Medulla oblongata (tissue), 1 donor: ENCODE measurements at regions not wholly inside any gene's neighbourhood (a gene's known extent, or its start where the extent isn't known, plus 50 kb on each side); places are given as distances from the start of the nearest gene placed in this dataset.

Experiments used
- DNase-seq: peaks from one replicate; pipeline ENCODE4 v3.0.0-alpha.2; 2015; ENCODE audit errors: extremely low spot score

DNA sequence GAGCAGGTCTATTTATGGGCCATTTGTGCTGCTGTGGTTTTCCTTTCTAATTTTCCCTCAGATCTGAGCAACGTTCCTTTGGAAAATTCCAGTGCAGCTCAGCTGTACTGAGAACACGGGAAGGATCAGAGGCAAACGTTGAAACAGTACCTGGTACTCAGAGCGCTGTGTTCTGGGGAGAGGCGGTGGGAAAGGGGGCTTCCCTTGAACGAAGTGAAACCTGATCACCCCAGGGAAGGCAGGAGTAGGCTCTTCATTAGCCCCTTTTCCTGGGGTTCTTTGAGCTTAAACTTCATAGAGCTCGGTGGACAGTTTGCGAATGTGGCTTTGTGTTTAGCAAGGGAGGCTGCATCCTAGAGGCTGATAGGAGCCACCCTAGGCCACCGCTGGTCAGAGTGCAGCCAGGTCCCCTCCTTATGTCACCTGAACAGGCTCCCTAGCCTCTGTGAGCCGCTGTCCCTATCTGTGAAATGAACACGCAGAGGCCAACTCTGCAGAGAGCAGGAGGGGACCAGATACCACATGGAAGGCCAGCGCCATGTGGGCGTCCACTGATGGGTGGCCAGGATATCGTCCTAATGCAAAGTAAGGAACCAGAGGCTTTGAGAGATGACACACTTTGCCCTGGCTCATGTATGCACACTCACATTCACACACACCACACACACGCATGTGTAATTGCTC lies 1464.8 kb downstream of the BRD1 start:
- DNase-seq = no peak

GRCh38 chr22:48361099-48361639 lies 1466.5 kb downstream of the BRD1 start:
- no peak for DNase-seq

- DNase-seq = no peak
Observed at GRCh38 chr22:48359613-48359965, 1468.1 kb downstream of the BRD1 start.

GRCh38 chr22:48358886-48359612 lies 1468.6 kb downstream of the BRD1 start:
- DNase-seq = no peak

DNA sequence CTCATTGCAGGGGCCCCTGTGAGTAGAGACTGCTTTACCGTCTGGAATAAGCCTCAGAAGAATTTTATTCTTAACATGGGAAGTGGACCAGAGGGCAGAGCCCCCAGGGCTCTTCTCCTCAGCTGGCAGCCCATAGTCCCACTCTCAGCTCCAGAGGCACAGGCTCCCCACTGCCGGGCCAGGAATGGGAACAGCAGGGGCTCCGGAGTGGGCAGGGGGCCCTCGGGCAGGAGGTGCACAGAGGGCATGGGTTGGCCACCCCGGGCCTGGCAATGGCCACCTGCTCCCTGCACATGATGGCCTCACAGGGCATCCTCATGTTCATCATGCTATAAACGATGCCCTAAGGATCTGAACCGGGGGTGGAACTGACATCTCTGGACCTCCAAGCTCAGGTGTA lies 1469.7 kb downstream of the BRD1 start:
- DNase-seq = no peak

GRCh38 chr22:48357196-48357595 lies 1470.5 kb downstream of the BRD1 start:
- DNase-seq = no peak

DNA sequence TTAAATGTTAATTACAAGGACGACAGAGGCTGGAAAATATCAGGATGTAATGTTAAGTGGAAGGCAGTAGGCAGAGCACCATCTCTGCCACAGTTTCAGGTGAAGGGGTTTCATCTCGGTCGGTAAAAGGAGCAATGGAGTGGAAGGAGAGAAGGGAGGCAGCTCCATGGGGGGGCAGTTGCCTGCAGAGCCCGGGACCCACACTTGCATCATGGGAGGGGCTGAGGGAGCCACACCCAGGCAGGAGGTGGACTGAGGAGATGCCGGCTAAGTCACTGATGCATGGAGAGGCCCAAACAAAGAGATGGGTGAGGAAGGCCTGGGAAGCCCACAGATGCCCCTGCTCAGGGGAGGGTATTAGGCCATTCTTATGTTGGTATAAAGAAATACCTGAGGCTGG lies 1470.9 kb downstream of the BRD1 start:
- DNase-seq = no peak

DNA sequence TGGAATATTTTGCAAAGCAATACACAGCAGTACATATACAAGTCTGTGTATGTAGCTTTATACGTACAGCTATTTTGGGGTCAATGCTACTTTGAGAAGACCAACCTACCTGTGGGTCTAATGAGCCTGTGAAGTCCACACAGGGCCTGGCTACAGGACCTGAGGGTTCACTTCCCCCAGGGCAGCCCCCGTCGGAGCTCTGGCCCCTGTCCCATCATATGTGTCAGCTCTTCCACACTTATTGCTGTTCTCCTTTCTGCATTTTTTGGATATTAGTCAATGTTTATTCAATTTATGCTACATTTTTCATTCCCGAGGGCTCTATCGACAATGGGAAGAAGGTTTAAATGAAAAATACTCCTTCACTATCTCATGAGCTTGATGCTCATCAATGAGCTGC lies 1473.6 kb downstream of the BRD1 start:
- DNase-seq = no peak

DNA sequence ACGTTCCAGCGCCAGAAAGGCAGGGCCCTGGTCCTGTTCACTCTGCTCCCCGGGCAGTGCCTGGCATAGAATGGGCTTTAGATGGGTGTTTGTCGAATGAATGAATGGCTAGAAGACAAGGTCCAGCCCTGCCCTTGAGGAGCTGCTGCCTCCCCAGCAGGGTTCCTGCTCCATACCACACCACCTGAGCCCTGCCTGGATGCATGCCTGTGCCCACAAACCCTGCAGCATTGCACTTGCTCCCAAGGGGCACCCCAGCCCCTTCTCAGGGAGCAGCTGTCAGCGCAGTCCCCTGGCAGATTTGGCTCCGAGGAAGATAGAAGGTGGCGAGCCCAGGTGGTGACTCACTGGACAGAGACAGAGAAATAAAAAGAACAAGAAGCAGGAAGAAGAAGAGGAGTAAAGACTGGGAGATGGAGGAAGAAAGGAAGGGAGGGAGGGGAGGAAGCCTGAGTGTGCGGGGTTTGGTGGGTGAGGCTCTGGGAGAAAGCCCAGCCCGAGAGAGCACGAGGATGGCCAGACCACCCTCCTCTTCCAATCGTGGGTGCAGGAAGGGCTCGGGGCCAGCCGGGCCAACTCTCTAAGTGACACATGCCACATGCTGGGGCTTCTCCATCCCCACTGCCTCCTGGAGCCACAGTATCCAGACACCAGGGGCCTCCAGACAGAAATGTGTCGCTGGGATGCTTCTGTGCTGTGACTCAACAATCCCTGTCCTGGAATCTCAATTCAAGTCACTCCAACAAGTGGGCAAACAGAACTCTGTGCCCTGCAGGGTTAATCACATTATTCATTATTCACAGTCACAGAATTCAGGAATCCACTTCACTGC lies 1474.3 kb downstream of the BRD1 start:
- DNase-seq = no peak

DNA sequence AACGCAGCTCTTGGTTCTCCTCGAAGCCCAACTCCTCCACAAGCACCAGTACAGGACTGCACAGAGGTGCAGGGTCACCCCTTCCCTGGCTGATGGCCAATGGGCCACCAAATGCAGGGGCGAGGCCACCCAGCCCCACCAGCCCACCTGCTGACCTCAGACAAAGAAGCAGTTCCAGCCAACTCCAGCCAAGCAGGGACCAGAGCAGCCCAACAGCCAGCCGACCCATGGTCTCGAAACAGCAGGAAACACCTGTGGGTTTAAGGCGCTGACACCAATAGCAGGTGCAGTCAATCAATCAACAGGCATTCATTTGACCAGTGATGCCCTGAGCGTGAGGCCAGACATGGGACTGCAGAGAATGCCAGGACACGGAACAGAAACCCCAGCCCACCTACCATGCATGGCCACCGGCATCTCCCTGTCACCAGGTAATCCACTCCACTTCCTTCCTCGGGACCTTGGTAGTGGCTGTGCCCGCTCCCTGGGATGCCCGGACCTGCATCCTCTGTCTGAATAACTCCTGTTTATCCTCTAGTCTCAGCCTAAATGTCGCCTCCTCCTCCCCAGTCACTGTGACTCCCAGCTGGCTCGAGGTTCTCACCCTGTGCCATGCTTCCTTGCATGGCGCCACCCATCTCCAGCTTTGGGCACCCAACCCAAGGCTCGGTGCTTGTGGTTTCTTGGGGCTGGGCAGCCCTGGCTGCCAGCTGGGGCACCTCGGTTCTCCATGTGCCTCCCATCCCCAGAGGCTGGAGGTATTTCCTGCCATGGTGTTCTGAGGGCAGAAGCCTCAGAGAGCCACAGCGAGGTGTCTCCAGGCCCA lies 1475.4 kb downstream of the BRD1 start:
- no peak for DNase-seq

GRCh38 chr22:48351376-48352085 lies 1476.1 kb downstream of the BRD1 start:
- DNase-seq = no peak

- DNase-seq = no peak
Observed at GRCh38 chr22:48350456-48350855, 1477.2 kb downstream of the BRD1 start.

DNA sequence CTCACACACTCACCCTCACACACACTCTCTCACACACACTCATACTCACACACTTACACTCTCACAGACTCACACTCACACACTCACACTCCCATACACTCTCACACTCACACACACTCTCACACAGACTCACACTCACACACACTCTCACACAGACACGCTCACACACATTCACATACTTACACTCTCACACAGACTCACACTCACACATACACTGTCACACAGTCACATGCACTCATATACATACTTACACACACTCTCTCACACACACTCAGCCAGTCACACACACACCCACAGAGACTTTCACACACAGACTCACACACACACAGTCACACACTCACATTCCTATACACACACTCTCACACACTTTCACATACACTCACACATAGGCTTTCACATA lies 1478.8 kb downstream of the BRD1 start:
- DNase-seq = no peak

GRCh38 chr22:48347311-48347710 lies 1480.4 kb downstream of the BRD1 start:
- DNase-seq = no peak

DNA sequence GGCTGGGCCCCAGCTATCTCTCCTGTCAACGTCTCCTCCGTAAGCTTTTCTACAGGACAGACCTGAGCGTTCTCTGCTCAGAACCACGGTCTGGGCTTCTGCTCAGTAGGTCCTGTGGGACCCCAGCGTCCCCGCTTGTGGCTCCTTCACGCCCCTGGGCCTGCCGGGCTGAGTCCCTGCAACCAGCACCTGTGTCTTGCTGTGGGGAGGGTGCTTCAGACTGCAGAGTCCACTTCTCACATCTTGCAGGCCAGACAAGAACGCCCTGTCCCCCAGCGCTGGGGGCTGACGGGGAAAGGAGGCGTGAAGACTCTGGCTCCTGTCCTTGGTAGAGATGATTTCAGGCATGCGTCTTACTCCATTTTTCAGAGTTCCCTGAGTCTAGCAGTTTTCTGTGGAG lies 1480.8 kb downstream of the BRD1 start:
- no peak for DNase-seq

DNA sequence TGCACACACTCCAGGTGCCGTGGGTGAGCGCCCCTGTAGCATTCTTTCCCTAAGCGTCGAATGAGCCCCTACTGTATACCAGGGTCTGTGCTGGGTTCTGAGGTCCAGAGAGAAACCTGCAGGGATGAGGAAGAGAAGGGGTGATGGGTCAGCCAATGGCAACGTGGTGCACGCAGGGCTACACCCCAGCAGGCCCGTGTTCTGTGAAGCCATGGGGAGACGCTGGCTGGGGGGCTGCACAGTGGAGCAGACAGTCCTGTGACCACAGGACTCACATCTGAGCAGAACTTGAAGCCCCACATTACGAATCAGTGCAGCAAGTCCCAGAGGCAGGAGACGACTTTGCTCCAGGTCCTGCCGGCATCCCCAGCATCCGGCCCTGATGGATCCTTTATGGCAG lies 1481.4 kb downstream of the BRD1 start:
- DNase-seq = no peak

GRCh38 chr22:48345631-48346030 lies 1482.0 kb downstream of the BRD1 start:
- DNase-seq = no peak

DNA sequence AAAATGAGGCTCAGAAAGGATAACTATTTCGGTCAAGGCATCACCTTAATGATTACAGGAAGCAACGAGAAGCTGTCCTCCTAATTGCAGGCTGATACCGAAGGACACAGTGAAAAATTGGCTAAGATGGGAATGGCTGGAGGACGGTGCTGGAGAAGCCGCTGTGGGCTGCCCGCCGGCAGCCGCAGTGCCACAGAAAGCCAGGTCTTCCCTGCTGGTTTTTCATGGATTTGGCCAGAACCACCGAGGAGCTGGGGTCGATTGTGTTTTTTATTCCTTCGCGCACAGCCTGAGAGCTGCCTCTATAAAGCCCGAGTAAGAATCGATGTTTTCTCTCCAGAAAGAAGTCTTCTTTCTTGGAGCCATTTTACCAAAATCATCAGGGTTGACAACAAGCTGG lies 1484.2 kb downstream of the BRD1 start:
- DNase-seq = peak; percentile 3

DNA sequence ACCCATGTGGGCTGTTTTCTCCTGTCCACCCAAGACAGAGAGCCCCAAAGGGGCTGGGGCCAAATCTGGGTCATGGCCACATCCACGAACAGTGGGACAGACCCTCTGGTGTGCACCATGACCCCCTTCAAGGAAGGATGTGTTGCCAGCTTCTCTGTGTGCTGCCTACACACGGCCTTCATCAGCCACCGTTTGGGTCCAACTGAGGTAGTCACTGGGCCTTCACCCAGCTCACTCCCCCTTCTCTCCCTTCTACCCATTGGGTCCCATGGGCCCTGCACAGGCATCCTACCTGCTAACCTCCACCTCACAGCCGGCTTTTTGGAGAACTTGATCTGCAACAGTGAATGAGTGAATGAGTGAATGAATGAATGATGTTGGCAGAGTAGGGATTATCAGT lies 1484.9 kb downstream of the BRD1 start:
- DNase-seq = no peak

DNA sequence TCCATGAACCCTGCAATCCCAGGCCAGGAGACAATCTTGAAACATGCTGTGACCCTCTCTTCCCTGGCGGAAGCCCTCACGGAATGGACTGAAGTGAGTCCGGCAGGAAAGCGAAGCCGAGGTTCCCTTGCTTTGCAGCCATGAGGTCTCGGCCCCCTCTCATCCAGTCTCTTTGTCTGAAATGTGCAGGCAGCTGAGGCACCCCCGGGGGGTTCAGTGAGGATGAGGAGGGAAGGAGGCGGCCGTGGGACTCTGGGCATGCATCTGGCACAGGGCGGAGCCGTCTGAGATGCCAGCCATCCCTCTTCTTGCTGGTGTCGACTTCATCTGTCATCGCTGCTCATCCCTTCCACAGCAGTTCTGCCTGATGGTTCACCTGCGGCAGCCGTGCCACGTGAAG lies 1485.7 kb downstream of the BRD1 start:
- DNase-seq = no peak
